Smooth muscle cell (in vitro differentiated cells): ENCODE measurements at regions not wholly inside any gene's neighbourhood (a gene's known extent, or its start where the extent isn't known, plus 50 kb on each side); places are given as distances from the start of the nearest gene placed in this dataset.

Source experiments
- DNase-seq: peaks from one replicate; lab custom pipeline; 2025; ENCODE audit not compliant: unreplicated experiment; lab: John Stamatoyannopoulos, UW
- H2AFZ ChIP-seq: fragments of 200-600 bp; sonication (generic); 2 replicates; pipeline ENCODE4 v1.6.0; 2016; ENCODE audit warnings: antibody characterized with exemption, low read depth, mild to moderate bottlenecking
- H3F3A ChIP-seq: fragments of 200-600 bp; sonication (generic); 2 replicates; pipeline ENCODE4 v1.6.0; 2017; ENCODE audit warnings: antibody characterized with exemption, low read depth
- H3K27ac ChIP-seq: fragments of 200-600 bp; sonication (generic); 2 replicates; pipeline ENCODE4 v1.5.1; 2016; ENCODE audit warnings: low read depth, mild to moderate bottlenecking
- H3K27me3 ChIP-seq: fragments of 200-600 bp; sonication (generic); 2 replicates; pipeline ENCODE4 v1.6.1; 2016; ENCODE audit warnings: low read depth, mild to moderate bottlenecking
- H3K36me3 ChIP-seq: fragments of 200-600 bp; sonication (generic); 2 replicates; pipeline ENCODE4 v1.5.1; 2016; ENCODE audit warnings: low read depth
- H3K4me1 ChIP-seq: fragments of 200-600 bp; sonication (generic); 2 replicates; pipeline ENCODE4 v1.5.1; 2016; ENCODE audit warnings: low read depth
- H3K4me2 ChIP-seq: fragments of 200-600 bp; sonication (generic); 2 replicates; pipeline ENCODE4 v1.6.0; 2016; ENCODE audit warnings: mild to moderate bottlenecking
- H3K4me3 ChIP-seq: fragments of 200-600 bp; sonication (generic); 2 replicates; pipeline ENCODE4 v1.5.1; 2016; ENCODE audit warnings: mild to moderate bottlenecking
- H3K79me2 ChIP-seq: fragments of 200-600 bp; sonication (generic); 2 replicates; pipeline ENCODE4 v1.6.0; 2016; ENCODE audit warnings: low read depth, mild to moderate bottlenecking
- H3K9ac ChIP-seq: fragments of 200-600 bp; sonication (generic); 2 replicates; pipeline ENCODE4 v1.6.0; 2016; ENCODE audit warnings: low read depth
- H3K9me3 ChIP-seq: fragments of 200-600 bp; sonication (generic); replicated peaks from 2 replicates; pipeline ENCODE4 v1.5.1; 2016; ENCODE audit warnings: low read depth
- H4K20me1 ChIP-seq: fragments of 200-600 bp; sonication (generic); 2 replicates; pipeline ENCODE4 v1.6.0; 2016; ENCODE audit warnings: low read depth
- WGBS: methylation state at CpG from one replicate; pipeline ENCODE4 v1.1.7; 2016; ENCODE audit warnings: low lambda C conversion rate; 5-methylcytosine and 5-hydroxymethylcytosine counted together
- TF ChIP-seq, protein P1 (sequence below): fragments of 200-600 bp; sonication (generic); IDR thresholded peaks from 2 replicates; pipeline ENCODE4 v1.5.1; 2017; ENCODE audit warnings: borderline replicate concordance, mild to moderate bottlenecking, antibody characterized with exemption; ENCODE audit not compliant: insufficient read depth, poor library complexity, severe bottlenecking

DNA sequence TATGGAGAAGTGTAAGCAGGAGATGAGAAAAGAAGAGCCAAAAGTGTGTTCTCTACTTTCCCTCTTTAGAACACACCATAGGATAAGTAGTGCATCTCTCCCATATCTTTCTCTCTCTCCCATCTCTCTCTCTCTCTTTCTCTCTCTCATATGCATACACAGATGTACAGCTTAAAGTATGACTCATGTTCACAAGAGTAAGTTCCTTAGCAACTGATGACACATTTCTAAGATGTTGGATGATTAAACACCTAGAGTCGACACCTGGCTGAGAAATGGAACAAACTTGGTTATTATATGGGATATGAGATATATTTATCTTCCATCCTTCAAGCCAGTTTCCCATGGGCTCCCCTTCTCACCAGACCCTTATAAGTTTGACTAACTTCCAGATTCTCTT is 113.5 kb downstream of the TMEM132E start:
- H3K4me3 ChIP-seq = no peak overlapping the region
- H4K20me1 ChIP-seq = no peaks in the 10 kb centered on the region
- no peak overlapping the region for H3K27ac ChIP-seq
- TF ChIP-seq, protein P1, sequence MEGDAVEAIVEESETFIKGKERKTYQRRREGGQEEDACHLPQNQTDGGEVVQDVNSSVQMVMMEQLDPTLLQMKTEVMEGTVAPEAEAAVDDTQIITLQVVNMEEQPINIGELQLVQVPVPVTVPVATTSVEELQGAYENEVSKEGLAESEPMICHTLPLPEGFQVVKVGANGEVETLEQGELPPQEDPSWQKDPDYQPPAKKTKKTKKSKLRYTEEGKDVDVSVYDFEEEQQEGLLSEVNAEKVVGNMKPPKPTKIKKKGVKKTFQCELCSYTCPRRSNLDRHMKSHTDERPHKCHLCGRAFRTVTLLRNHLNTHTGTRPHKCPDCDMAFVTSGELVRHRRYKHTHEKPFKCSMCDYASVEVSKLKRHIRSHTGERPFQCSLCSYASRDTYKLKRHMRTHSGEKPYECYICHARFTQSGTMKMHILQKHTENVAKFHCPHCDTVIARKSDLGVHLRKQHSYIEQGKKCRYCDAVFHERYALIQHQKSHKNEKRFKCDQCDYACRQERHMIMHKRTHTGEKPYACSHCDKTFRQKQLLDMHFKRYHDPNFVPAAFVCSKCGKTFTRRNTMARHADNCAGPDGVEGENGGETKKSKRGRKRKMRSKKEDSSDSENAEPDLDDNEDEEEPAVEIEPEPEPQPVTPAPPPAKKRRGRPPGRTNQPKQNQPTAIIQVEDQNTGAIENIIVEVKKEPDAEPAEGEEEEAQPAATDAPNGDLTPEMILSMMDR = no peak
- WGBS = 60% methylated on average over 1 of the region's 1 CpG
- peaks cover 3% of the 10 kb centered on the region for H3K4me1 ChIP-seq
- H3F3A ChIP-seq = no peaks in the 10 kb centered on the region
- no peak overlapping the region for H3K4me2 ChIP-seq
- H3K9ac ChIP-seq = no peak overlapping the region
- H3K9me3 ChIP-seq = no peaks in the 10 kb centered on the region
- H3K27me3 ChIP-seq = peaks cover 43% of the 10 kb centered on the region
- no peak overlapping the region for H2AFZ ChIP-seq
- no peaks in the 10 kb centered on the region for H3K36me3 ChIP-seq
- H3K79me2 ChIP-seq = no peaks in the 10 kb centered on the region
- DNase-seq = no peak
